GM23338 (cell line): ENCODE measurements at regions not wholly inside any gene's neighbourhood (a gene's known extent, or its start where the extent isn't known, plus 50 kb on each side); places are given as distances from the start of the nearest gene placed in this dataset.

Experiments used
- ATAC-seq: fragments of 200-7000 bp; cut with Tn5 transposase; 3 replicates; pipeline ENCODE4 v1.9.1; 2020
- DNase-seq: peaks from one replicate; pipeline ENCODE4 v3.0.0-alpha.2; 2015; ENCODE audit warnings: low spot score
- H2AFZ ChIP-seq: fragments of 200-600 bp; sonication (generic); 2 replicates; pipeline ENCODE4 v1.8.0; 2016; ENCODE audit warnings: antibody characterized with exemption, mild to moderate bottlenecking, moderate library complexity
- H3F3A ChIP-seq: fragments of 200-600 bp; sonication (generic); replicated peaks from 2 replicates; pipeline ENCODE4 v1.8.0; 2017; ENCODE audit warnings: antibody characterized with exemption, mixed run types, low read depth
- H3K27ac ChIP-seq: fragments of 200-600 bp; sonication (generic); 2 replicates; pipeline ENCODE4 v1.6.1; 2016; ENCODE audit warnings: low read depth
- H3K27me3 ChIP-seq: fragments of 200-600 bp; sonication (generic); 2 replicates; pipeline ENCODE4 v1.8.0; 2016; ENCODE audit warnings: mild to moderate bottlenecking, mixed run types, moderate library complexity; ENCODE audit not compliant: insufficient read depth
- H3K36me3 ChIP-seq: fragments of 200-600 bp; sonication (generic); 2 replicates; pipeline ENCODE4 v1.8.0; 2016; ENCODE audit warnings: mild to moderate bottlenecking; ENCODE audit not compliant: insufficient read depth
- H3K4me1 ChIP-seq: fragments of 200-600 bp; sonication (generic); 2 replicates; pipeline ENCODE4 v1.8.0; 2016; ENCODE audit warnings: mild to moderate bottlenecking, moderate library complexity; ENCODE audit not compliant: insufficient read depth
- H3K4me2 ChIP-seq: fragments of 200-600 bp; sonication (generic); 2 replicates; pipeline ENCODE4 v1.7.1; 2017; ENCODE audit warnings: mixed run types
- H3K4me3 ChIP-seq: fragments of 200-600 bp; sonication (generic); 2 replicates; pipeline ENCODE4 v1.6.1; 2016; ENCODE audit warnings: mixed run types
- H3K79me2 ChIP-seq: fragments of 200-600 bp; sonication (generic); replicated peaks from 2 replicates; pipeline ENCODE4 v1.8.0; 2017; ENCODE audit warnings: mild to moderate bottlenecking; ENCODE audit not compliant: insufficient read depth
- H3K9me2 ChIP-seq: fragments of 200-600 bp; sonication (generic); 2 replicates; pipeline ENCODE4 v1.8.0; 2017; ENCODE audit not compliant: insufficient read depth
- H4K20me1 ChIP-seq: fragments of 200-600 bp; sonication (generic); replicated peaks from 2 replicates; pipeline ENCODE4 v1.8.0; 2017; ENCODE audit warnings: mild to moderate bottlenecking; ENCODE audit not compliant: insufficient read depth
- H3K27ac Mint-ChIP-seq: 2 replicates; pipeline ENCODE4 v1.8.0; 2020; ENCODE audit warnings: inconsistent platforms, mild to moderate bottlenecking, moderate library complexity, mixed read lengths
- H3K27me3 Mint-ChIP-seq: 3 replicates; pipeline ENCODE4 v1.8.0; 2022; ENCODE audit warnings: low read depth, mild to moderate bottlenecking, moderate library complexity, mixed read lengths, inconsistent platforms; ENCODE audit not compliant: insufficient read depth, poor library complexity
- H3K36me3 Mint-ChIP-seq: 3 replicates; pipeline ENCODE4 v1.8.0; 2021; ENCODE audit warnings: low read depth, mild to moderate bottlenecking, inconsistent platforms, moderate library complexity, mixed read lengths
- H3K4me1 Mint-ChIP-seq: 3 replicates; pipeline ENCODE4 v1.8.0; 2020; ENCODE audit warnings: mild to moderate bottlenecking, inconsistent platforms, mixed read lengths
- H3K4me3 Mint-ChIP-seq: 3 replicates; pipeline ENCODE4 v1.8.0; 2021; ENCODE audit warnings: moderate library complexity, mild to moderate bottlenecking, inconsistent platforms, mixed read lengths
- H3K9me3 Mint-ChIP-seq: 3 replicates; pipeline ENCODE4 v1.8.0; 2020; ENCODE audit warnings: moderate library complexity, mild to moderate bottlenecking, inconsistent platforms, mixed read lengths
- CREB1 ChIP-seq: fragments of 250-450 bp; sonication (Bioruptor Pico); IDR thresholded peaks from 2 replicates; pipeline ENCODE4 v1.5.0; 2020; ENCODE audit warnings: low read depth, mild to moderate bottlenecking, moderate library complexity
- CTCF ChIP-seq, 2 experiments: fragments of 200-600 bp in 1 of 2; sonication (generic) in 1 of 2; conservative IDR thresholded peaks; 2 replicates each; pipeline versions ENCODE4 v1.5.1 to v1.6.1; 2016 to 2017; ENCODE audit warnings: antibody characterized with exemption in 2 of 2, low read depth in 2 of 2, mild to moderate bottlenecking in 2 of 2, moderate library complexity in 1 of 2
- EZH2 ChIP-seq: fragments of 200-600 bp; sonication (generic); IDR thresholded peaks from one replicate; pipeline ENCODE4 v1.8.0; 2017; ENCODE audit warnings: antibody characterized with exemption, mild to moderate bottlenecking, low read depth; ENCODE audit not compliant: unreplicated experiment
- EZH2phosphoT487 ChIP-seq: fragments of 200-600 bp; sonication (generic); IDR thresholded peaks from one replicate; pipeline ENCODE4 v1.8.1; 2018; ENCODE audit warnings: antibody characterized with exemption; ENCODE audit not compliant: unreplicated experiment
- JUNB ChIP-seq: IDR thresholded peaks from one replicate; pipeline ENCODE4 v1.6.1; 2016; ENCODE audit warnings: antibody characterized with exemption; ENCODE audit not compliant: unreplicated experiment
- NANOG ChIP-seq: IDR thresholded peaks from 2 replicates; pipeline ENCODE4 v1.6.1; 2016; ENCODE audit warnings: antibody characterized with exemption, borderline replicate concordance
- ZNF114 ChIP-seq: fragments of 250-450 bp; sonication (Bioruptor Pico); IDR thresholded peaks from 2 replicates; pipeline ENCODE4 v1.5.0; 2020; ENCODE audit warnings: mild to moderate bottlenecking, moderate library complexity
- ZNF331 ChIP-seq: fragments of 250-450 bp; sonication (Bioruptor Pico); IDR thresholded peaks from 2 replicates; pipeline ENCODE4 v1.5.0; 2020; ENCODE audit warnings: low read depth, mild to moderate bottlenecking, moderate library complexity
- ZNF462 ChIP-seq: fragments of 250-450 bp; sonication (Bioruptor Pico); IDR thresholded peaks from 2 replicates; pipeline ENCODE4 v1.5.0; 2020; ENCODE audit warnings: mild to moderate bottlenecking, moderate library complexity

- TF ChIP-seq ZNF462 (CRISPR knock-in tag), result no peak
- TF ChIP-seq CREB1 (CRISPR knock-in tag), result no peak
- TF ChIP-seq NANOG, result no peak
- TF ChIP-seq JUNB, result no peak
- TF ChIP-seq ZNF331 (CRISPR knock-in tag), result no peak
Observed at GRCh38 chr5:14929293-14930065, 57.9 kb upstream of the ANKH start (continued).

- no peak overlapping the region for H3K4me2 ChIP-seq
- no peaks in the 10 kb centered on the region for H3K36me3 ChIP-seq
- no peaks in the 10 kb centered on the region for H3K4me1 ChIP-seq
- no peaks in the 10 kb centered on the region for H4K20me1 ChIP-seq
- Mint-ChIP-seq H3K4me1 (no peaks in the 10 kb centered on the region), H3K36me3 (no peaks in the 10 kb centered on the region), H3K4me3 (no peak overlapping the region), H3K9me3 (no peaks in the 10 kb centered on the region), H3K27me3 (peaks cover 4% of the 10 kb centered on the region), H3K27ac (no peak overlapping the region)
- no peak overlapping the region for H2AFZ ChIP-seq
- H3K79me2 ChIP-seq, result no peaks in the 10 kb centered on the region
- TF ChIP-seq EZH2phosphoT487 (no peak), CREB1 (CRISPR knock-in tag) (no peak), CTCF (conservative IDR thresholded peaks at IDR 0.05; ENCODE audit: low read depth in 2 of 2) (no peak), ZNF114 (no peak), EZH2 (no peak)
- ATAC-seq (no peak), DNase-seq (no peak)
- no peaks in the 10 kb centered on the region for H3F3A ChIP-seq
- no peaks in the 10 kb centered on the region for H3K9me2 ChIP-seq
- H3K27ac ChIP-seq, result no peak overlapping the region
- no peak overlapping the region for H3K4me3 ChIP-seq
- H3K27me3 ChIP-seq, result no peaks in the 10 kb centered on the region
Observed at GRCh38 chr5:14928661-14929060, 57.1 kb upstream of the ANKH start.
